Activated CD8-positive, alpha-beta memory T cell treated with anti-CD3 and anti-CD28 coated beads for 4 hours (primary cell): ENCODE measurements at regions not wholly inside any gene's neighbourhood (a gene's known extent, or its start where the extent isn't known, plus 50 kb on each side); places are given as distances from the start of the nearest gene placed in this dataset.

Experiments used
- DNase-seq, 2 donors: peaks; one replicate each; pipeline ENCODE4 v3.0.0-alpha.2; 2020; ENCODE audit warnings: low read depth in 2 of 2

DNA sequence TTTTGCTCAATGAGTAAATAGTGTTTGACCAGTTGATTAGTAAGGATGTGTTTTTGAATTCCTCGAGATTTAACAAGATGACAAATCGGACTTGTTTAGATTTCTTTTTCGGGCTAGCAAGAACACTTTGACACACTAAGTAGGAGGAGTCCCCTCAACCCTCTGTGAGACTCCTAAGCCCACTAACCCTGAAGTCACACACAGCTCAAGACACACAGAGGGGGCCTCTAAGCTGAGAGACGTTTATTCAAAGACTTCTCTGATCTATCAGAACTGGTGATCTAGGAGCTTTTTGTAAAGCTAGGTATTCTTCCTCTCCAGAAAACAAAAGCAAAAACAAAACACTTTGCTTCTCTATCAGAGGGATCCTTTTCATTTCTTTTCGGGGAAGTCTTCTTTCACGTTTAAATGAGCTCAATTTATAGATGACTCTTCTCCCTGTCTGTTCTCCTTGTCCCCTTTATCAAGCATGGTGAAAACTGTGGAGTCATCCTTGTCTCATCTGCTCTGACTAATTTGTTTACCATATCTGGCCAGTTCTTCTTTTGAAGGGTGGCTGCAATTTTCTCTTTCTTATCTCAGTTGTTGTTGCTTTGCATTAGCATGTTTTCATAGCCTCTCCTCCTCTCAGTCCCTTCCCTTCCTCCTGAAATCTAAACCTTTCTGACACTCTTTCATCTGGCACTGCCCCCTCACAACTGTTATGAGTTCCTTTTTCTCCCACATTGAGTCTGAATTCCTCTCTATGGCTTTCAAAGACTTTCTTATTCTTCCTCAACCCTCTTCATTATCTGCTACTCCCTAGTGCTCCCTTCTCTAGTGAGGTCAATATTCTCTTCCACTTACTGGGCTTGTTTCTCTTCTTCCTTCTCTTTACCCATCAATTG is 68.5 kb upstream of the RAI14 start:
- no peak for DNase-seq

- DNase-seq = no peak
Measured at GRCh38 chr5:34589832-34590231, 66.3 kb upstream of the RAI14 start.

DNA sequence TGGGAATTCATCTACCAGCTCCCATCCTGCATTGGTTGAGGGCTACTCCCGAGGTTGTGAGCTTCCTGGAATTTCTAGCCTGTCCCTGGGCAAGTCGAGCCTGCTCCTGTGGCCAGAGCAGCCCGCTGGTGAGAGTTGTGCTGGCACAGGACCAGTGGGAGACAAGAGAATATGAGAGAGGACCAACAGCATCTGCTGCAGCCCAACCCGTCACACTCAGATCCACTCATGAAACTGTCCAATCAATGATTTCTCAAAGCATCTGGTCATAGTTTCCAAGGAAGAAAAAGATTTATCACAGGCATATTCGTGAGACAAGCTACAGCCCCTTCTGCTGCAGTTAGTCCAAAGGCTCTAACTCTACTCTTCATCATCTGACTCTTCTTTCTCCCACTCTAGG is 64.4 kb upstream of the RAI14 start:
- no peak for DNase-seq

DNA sequence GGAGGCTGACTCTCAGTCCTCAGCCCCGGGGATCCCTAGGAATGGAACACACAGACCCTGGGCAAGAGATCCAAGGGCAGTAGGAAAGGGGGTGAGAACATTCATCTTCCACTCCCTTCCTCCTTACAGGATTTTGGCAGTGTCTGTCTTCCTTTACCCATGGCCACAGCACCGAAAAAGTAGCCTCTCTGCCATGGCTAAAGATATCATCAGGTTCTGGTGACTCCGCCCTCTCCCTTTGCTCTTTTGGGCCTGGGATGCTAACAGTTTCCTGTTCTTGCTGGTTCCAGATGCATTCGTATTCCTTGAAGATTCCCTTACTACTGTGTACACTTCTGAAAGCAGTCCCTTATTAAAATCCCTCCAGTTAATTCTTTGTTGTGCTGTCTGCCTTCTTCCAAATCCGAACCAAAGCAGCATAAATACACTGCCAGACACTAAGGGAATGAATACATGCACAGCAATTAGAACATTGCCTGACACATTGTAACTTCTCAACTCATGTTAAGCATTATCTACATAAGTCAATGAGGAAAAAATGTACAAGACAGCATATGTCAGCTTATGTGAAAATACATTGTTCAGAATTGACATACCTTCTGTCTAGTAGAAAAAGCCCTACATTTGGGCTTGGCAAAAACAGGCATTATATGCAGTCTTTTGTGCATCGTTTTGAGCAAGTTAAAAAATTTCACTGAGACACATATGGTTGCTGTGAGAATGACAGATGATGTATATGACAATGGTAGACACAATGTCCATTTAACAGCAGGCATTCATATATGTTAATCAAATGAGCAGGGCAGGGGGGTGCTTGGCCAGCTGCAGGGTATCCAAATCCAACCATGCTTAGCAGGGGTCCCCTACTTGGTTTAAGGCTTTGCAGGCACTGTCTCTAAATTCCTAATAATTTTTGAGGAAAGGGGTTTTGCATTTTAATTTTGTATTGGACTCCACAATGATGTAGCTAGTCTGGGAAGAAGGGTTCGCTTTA is 58.8 kb upstream of the RAI14 start:
- no peak for DNase-seq

GRCh38 chr5:34598177-34598794 is 57.8 kb upstream of the RAI14 start:
- DNase-seq = no peak

DNA sequence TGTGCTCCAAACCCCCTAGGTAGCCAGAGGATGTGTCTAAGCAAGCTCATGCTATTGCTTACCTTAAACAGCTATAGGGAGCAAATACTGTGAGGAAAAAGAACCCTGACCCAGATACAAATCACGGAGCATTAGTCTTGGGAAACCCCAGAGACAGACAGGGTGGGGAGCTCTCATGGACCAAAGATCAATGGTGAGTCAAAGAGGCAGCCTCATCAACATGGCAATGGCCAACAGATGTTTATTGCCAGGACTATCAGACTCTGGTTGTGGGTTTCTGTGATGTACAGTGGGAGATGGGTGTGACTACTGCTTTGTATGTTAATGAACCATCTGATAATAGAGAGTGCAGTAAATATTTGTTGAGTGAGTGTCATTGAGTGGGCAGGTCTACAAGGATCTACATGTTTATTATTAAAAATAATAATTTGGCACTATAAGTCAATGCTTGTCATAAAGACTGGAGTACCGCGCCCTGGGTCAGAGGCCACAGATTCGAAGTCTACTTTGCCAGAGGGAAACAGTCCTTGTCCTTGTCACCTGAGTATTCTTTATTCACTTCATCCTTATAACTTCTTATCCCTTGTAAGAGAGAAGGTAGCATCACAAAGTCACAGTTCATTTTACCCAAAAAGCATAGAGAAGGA is 56.5 kb upstream of the RAI14 start:
- no peak for DNase-seq

DNA sequence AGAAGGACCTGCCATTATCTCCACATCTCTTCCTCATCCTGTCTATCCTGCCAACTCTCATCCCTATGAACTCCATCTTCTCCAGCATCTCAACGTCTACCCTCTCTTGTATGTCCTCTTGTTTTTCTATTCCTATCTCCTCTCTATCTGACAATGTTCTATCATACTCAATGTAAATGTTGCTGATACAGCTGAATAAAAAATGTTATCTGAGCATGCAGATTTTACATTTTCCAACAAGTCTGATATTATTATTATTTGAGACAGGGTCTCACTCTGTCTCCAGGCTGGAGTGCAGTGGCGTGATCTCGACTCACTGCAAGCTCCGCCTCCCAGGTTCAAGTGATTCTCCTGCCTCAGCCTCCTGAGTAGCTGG is 56.0 kb upstream of the RAI14 start:
- DNase-seq = no peak

- DNase-seq = no peak
Measured at GRCh38 chr5:34603378-34603777, 52.8 kb upstream of the RAI14 start.

DNA sequence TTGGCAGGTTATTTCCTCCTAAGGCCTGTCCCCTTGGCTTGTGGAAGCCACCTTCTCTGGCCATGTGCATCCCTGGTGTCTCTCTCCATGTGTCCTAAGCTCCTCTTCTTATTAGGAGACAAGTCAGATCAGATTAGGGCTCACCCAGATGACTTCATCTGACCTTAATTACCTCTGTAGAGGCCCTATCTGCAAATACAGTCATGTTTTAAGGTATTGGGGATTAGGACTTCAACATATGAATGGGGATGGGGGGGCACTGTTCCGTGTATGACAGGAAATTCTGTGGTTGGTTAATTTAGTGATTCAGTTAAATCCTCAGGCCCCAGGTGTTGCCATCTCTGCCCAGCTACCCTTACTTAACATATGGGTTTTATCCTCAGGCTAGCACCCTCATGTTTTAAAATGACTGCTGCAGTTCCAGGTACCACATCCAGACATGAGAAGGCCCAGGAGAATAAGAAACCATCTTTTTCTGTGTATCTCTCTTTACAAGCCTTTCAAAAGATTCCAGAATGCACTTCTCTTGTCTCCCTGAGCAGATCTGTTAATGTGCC is 51.9 kb upstream of the RAI14 start:
- DNase-seq = no peak

GRCh38 chr5:34606101-34606500 is 50.0 kb upstream of the RAI14 start:
- no peak for DNase-seq
